Liver (tissue), 3 donors: ENCODE measurements at regions not wholly inside any gene's neighbourhood (a gene's known extent, or its start where the extent isn't known, plus 50 kb on each side); places are given as distances from the start of the nearest gene placed in this dataset.

Source experiments
- FOXA1 ChIP-seq: IDR thresholded peaks from 2 replicates; pipeline ENCODE4 v1.6.1; 2016; ENCODE audit warnings: antibody characterized with exemption
- FOXA2 ChIP-seq: IDR thresholded peaks from 2 replicates; pipeline ENCODE4 v1.6.1; 2016; ENCODE audit warnings: antibody characterized with exemption
- GABPA ChIP-seq, 2 donors: IDR thresholded peaks in 1 of 2; conservative IDR thresholded peaks in 1 of 2; 2 replicates each; pipeline ENCODE4 v1.6.1; 2016; ENCODE audit warnings: antibody characterized with exemption in 2 of 2, mild to moderate bottlenecking in 1 of 2, moderate library complexity in 1 of 2
- RAD21 ChIP-seq, 2 donors: IDR thresholded peaks; 2 replicates each; pipeline ENCODE4 v1.6.1; 2016; ENCODE audit warnings: antibody characterized with exemption in 2 of 2, mild to moderate bottlenecking in 2 of 2
- TF ChIP-seq, protein P1 (sequence below): fragments of 150-350 bp; IDR thresholded peaks from 2 replicates; pipeline ENCODE4 v1.5.1; 2017; ENCODE audit warnings: improper control_type of control experiment, low read depth, low read length; ENCODE audit not compliant: missing input control
- TF ChIP-seq, protein P2 (sequence below): IDR thresholded peaks from 2 replicates; pipeline ENCODE4 v1.6.1; 2016; ENCODE audit warnings: antibody characterized with exemption
- TF ChIP-seq, protein P3 (sequence below): IDR thresholded peaks from 2 replicates; pipeline ENCODE4 v1.6.1; 2016; ENCODE audit warnings: antibody characterized with exemption, mild to moderate bottlenecking
- donor health status: healthy.
- donor health status: healthy.

DNA sequence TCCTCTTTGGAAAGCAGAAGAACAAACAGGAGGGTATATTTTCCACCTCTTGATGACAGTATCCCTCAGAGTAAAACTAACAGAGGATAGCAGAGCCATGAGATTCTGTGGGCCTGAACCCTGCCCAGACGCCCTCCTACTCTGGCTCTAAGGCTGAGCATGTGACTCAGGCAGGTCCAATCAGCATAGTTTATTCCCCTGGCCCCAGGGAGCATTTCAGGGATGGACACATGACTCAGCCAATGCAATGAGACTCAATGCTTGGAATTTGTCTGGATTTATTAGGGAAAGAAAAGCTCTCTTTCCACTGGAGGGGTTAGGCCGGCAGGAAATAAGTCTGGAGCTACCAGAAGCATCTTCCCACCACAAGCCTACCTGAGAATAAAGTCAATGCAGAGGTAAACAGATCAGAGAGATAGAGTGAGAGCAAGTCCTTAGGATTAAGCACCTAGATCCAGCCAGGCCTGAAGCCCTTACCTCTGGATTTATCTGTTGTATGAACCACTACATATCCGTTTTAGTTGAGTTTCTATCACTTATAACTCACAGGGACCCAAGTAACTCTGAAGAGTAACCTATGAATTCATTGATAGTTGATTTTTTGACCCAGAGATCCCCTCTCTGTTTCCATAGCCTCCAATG, 68.2 kb upstream of the EYA2 start:
- TF ChIP-seq, protein P1, sequence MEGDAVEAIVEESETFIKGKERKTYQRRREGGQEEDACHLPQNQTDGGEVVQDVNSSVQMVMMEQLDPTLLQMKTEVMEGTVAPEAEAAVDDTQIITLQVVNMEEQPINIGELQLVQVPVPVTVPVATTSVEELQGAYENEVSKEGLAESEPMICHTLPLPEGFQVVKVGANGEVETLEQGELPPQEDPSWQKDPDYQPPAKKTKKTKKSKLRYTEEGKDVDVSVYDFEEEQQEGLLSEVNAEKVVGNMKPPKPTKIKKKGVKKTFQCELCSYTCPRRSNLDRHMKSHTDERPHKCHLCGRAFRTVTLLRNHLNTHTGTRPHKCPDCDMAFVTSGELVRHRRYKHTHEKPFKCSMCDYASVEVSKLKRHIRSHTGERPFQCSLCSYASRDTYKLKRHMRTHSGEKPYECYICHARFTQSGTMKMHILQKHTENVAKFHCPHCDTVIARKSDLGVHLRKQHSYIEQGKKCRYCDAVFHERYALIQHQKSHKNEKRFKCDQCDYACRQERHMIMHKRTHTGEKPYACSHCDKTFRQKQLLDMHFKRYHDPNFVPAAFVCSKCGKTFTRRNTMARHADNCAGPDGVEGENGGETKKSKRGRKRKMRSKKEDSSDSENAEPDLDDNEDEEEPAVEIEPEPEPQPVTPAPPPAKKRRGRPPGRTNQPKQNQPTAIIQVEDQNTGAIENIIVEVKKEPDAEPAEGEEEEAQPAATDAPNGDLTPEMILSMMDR, result no peak
- TF ChIP-seq, protein P2, sequence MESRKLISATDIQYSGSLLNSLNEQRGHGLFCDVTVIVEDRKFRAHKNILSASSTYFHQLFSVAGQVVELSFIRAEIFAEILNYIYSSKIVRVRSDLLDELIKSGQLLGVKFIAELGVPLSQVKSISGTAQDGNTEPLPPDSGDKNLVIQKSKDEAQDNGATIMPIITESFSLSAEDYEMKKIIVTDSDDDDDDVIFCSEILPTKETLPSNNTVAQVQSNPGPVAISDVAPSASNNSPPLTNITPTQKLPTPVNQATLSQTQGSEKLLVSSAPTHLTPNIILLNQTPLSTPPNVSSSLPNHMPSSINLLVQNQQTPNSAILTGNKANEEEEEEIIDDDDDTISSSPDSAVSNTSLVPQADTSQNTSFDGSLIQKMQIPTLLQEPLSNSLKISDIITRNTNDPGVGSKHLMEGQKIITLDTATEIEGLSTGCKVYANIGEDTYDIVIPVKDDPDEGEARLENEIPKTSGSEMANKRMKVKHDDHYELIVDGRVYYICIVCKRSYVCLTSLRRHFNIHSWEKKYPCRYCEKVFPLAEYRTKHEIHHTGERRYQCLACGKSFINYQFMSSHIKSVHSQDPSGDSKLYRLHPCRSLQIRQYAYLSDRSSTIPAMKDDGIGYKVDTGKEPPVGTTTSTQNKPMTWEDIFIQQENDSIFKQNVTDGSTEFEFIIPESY, result no peak
- TF ChIP-seq GABPA (IDR thresholded peaks at IDR 0.05 in 1 of 2, conservative IDR thresholded peaks at IDR 0.05 in 1 of 2), result no peak
- TF ChIP-seq, protein P3, sequence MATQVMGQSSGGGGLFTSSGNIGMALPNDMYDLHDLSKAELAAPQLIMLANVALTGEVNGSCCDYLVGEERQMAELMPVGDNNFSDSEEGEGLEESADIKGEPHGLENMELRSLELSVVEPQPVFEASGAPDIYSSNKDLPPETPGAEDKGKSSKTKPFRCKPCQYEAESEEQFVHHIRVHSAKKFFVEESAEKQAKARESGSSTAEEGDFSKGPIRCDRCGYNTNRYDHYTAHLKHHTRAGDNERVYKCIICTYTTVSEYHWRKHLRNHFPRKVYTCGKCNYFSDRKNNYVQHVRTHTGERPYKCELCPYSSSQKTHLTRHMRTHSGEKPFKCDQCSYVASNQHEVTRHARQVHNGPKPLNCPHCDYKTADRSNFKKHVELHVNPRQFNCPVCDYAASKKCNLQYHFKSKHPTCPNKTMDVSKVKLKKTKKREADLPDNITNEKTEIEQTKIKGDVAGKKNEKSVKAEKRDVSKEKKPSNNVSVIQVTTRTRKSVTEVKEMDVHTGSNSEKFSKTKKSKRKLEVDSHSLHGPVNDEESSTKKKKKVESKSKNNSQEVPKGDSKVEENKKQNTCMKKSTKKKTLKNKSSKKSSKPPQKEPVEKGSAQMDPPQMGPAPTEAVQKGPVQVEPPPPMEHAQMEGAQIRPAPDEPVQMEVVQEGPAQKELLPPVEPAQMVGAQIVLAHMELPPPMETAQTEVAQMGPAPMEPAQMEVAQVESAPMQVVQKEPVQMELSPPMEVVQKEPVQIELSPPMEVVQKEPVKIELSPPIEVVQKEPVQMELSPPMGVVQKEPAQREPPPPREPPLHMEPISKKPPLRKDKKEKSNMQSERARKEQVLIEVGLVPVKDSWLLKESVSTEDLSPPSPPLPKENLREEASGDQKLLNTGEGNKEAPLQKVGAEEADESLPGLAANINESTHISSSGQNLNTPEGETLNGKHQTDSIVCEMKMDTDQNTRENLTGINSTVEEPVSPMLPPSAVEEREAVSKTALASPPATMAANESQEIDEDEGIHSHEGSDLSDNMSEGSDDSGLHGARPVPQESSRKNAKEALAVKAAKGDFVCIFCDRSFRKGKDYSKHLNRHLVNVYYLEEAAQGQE, result no peak
- TF ChIP-seq FOXA1, result no peak
- no peak for TF ChIP-seq RAD21 (IDR thresholded peaks at IDR 0.05)
- TF ChIP-seq FOXA2, result no peak
